Lower leg skin (tissue), 3 donors: ENCODE measurements at regions not wholly inside any gene's neighbourhood (a gene's known extent, or its start where the extent isn't known, plus 50 kb on each side); places are given as distances from the start of the nearest gene placed in this dataset.
"Not testable (repeated sequence)": the region's sequence is repeated elsewhere in the genome, so short reads cannot be mapped to it uniquely, and the experiment has no call there.

Experiments
- CTCF ChIP-seq, 3 donors: fragments of 450-650 bp; IDR thresholded peaks; one replicate each; pipeline ENCODE4 v1.5.1; 2016; ENCODE audit warnings: antibody characterized with exemption in 3 of 3, mild to moderate bottlenecking in 3 of 3, moderate library complexity in 2 of 3
- POLR2A ChIP-seq, 2 donors: fragments of 450-650 bp; IDR thresholded peaks; one replicate each; pipeline ENCODE4 v1.6.1; 2016 to 2017; ENCODE audit warnings: antibody characterized with exemption in 2 of 2, mild to moderate bottlenecking in 1 of 2, moderate library complexity in 1 of 2

DNA sequence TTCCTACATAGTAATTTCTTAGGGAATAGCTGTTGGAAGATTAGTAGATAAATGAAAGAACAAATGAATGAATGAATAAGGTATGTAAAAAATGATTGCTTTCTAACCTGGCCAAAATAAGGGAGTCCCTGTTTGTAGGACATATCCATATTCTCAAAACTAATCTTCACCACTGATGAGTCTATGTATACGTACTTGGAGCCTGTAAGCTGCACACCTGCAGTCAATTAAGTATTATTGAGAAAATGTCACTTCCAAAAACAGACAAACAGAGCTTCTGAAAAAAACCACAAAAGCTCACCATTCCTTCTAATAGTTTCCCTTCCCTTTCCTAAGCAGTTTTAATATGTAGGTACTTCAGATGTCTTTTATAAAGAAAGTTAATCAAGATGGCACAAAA lies 109.4 kb downstream of the DDX11 start:
- not testable (repeated sequence) for TF ChIP-seq CTCF, POLR2A (IDR thresholded peaks at IDR 0.05)
